HUES48 (cell line): ENCODE measurements at regions not wholly inside any gene's neighbourhood (a gene's known extent, or its start where the extent isn't known, plus 50 kb on each side); places are given as distances from the start of the nearest gene placed in this dataset.

ENCODE experiments used
- H3K27ac ChIP-seq: one replicate; pipeline ENCODE4 v1.7.0; 2013; ENCODE audit warnings: low read depth, low read length, inconsistent platforms
- H3K27me3 ChIP-seq: 2 replicates; pipeline ENCODE4 v1.6.1; 2013; ENCODE audit warnings: mild to moderate bottlenecking, low read length; ENCODE audit not compliant: control insufficient read depth, insufficient read depth
- H3K36me3 ChIP-seq: 2 replicates; pipeline ENCODE4 v1.6.1; 2013; ENCODE audit warnings: low read length; ENCODE audit not compliant: control insufficient read depth, insufficient read depth
- H3K4me1 ChIP-seq: 2 replicates; pipeline ENCODE4 v1.6.1; 2013; ENCODE audit warnings: mild to moderate bottlenecking, low read length; ENCODE audit not compliant: control insufficient read depth, insufficient read depth
- H3K4me3 ChIP-seq: 2 replicates; pipeline ENCODE4 v1.5.1; 2013; ENCODE audit warnings: mild to moderate bottlenecking, low read depth, low read length
- H3K9ac ChIP-seq: 2 replicates; pipeline ENCODE4 v1.6.1; 2013; ENCODE audit warnings: mild to moderate bottlenecking, low read depth, low read length, moderate library complexity
- H3K9me3 ChIP-seq: 2 replicates; pipeline ENCODE4 v1.6.1; 2013; ENCODE audit warnings: low read length; ENCODE audit not compliant: control insufficient read depth, insufficient read depth

DNA sequence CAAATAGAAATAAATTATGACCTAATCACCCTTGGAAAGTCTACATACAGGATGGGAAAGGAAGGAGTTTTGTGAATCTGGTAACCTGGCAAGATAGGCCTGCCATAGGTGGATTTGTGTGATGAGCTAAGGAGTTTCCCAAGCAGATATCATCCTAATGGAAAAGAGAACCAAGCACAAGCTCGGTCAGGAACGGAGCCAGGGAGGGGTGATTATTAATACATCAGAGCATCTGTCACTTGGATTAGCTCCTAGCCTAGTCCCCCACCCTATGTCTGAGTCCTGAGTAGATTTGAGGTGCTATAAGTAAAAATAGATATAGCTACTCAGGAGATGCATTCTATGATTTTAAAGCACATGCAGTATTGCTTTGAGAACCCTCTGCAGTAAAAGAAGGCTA lies 57.3 kb upstream of the SMARCA2 start:
- Histone ChIP-seq H3K27me3 (no peaks in the 10 kb centered on the region), H3K36me3 (no peaks in the 10 kb centered on the region), H3K4me3 (no peak overlapping the region), H3K9ac (no peak overlapping the region), H3K4me1 (peaks cover 2% of the 10 kb centered on the region; the same call in 1 of the 2 replicates), H3K27ac (no peak overlapping the region), H3K9me3 (no peaks in the 10 kb centered on the region)

GRCh38 chr9:1959371-1959770 lies 55.8 kb upstream of the SMARCA2 start:
- Histone ChIP-seq H3K27me3 (no peaks in the 10 kb centered on the region), H3K36me3 (no peaks in the 10 kb centered on the region), H3K4me3 (no peak overlapping the region), H3K9me3 (no peaks in the 10 kb centered on the region), H3K9ac (no peak overlapping the region), H3K27ac (no peak overlapping the region), H3K4me1 (peaks cover 2% of the 10 kb centered on the region; the same call in 1 of the 2 replicates)

DNA sequence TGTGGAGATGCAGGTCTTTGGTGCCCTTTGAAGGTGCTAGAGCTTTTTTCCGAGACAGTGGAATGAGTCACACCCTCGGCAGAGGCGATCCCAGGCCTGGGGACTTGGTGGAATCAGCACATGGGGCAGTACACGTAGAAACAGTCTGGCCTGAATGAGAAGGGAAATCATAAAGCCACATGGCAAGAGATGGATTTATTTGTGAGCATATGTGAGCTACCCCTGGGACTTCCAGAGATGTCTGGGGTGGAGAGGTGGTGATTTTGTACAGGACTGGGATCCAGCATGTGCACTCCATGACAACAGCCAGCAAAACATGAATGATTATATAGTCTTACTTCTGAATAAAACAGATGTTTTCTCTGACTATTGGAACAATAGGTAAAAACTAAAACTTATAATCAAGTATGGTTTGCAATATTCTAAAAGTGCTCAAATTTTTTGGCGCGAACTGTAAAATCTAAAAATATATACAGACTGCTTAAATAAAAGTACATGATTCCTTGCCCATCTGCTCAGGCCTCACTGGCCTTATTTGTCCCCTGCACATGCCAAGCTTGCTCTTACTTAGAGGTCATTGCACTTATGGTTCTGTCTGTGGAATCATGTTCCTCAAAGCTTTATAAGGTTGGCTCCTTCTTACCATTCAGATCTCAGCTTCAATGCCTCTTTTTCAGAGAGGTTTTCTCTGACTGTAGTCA lies 54.7 kb upstream of the SMARCA2 start:
- Histone ChIP-seq H3K9ac (no peak overlapping the region), H3K27ac (no peak overlapping the region), H3K27me3 (no peaks in the 10 kb centered on the region), H3K9me3 (no peaks in the 10 kb centered on the region), H3K36me3 (no peaks in the 10 kb centered on the region), H3K4me3 (no peak overlapping the region), H3K4me1 (peaks cover 2% of the 10 kb centered on the region; the same call in 1 of the 2 replicates)

- Histone ChIP-seq H3K27me3 (no peaks in the 10 kb centered on the region), H3K27ac (no peak overlapping the region), H3K4me3 (no peak overlapping the region), H3K9me3 (no peaks in the 10 kb centered on the region), H3K4me1 (peaks cover 2% of the 10 kb centered on the region; the same call in 1 of the 2 replicates), H3K9ac (no peak overlapping the region), H3K36me3 (no peaks in the 10 kb centered on the region)
Observed at GRCh38 chr9:1962122-1962521, 53.0 kb upstream of the SMARCA2 start.

DNA sequence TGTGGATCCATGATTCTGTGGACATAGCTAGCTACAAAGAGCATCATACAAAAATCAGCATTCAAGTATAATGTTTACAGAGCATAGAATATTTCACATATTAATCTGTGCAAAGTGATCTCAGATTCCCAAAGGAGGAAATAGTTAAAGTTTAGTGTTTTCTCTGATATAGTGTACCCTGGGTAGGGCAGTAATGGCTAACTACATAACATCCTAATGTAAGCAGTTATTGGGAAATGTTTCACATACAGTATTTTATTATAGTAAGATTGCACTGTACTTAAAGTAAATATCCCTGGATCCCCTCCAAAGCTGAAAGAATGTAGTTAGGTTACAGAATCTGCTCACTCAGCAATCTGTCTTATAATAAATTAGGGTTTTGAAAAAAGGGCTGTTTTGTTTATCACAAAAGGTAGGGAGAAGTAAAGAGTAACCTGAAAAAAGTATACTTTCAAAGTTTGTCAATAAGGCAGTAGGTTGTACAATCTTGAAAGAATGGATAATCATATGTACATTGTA lies 52.5 kb upstream of the SMARCA2 start:
- no peaks in the 10 kb centered on the region for H3K9me3 ChIP-seq
- no peak overlapping the region for H3K4me3 ChIP-seq
- H3K27me3 ChIP-seq = no peaks in the 10 kb centered on the region
- no peak overlapping the region for H3K9ac ChIP-seq
- peaks cover 2% of the 10 kb centered on the region; the same call in 1 of the 2 replicates for H3K4me1 ChIP-seq
- no peaks in the 10 kb centered on the region for H3K36me3 ChIP-seq
- H3K27ac ChIP-seq = no peak overlapping the region

DNA sequence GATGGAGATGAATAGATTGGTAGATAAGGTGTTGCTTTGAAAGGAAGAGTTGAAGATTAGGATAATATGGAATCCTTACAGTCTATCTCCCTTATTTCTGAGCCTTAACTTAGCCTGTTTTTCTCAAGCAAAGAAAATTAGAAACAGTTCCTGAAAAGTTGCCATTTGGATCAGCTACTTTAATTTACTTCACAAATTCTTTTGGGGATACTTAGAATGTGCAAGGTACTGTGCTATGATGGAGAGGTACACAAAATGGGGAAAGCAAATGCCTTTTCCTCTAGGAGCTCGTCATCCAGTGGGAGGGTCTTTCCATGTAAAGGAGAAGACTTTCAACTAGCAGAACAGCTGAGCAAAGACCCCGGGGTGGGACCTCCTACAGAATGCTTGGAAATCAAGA lies 51.1 kb upstream of the SMARCA2 start:
- peaks cover 2% of the 10 kb centered on the region; the same call in 1 of the 2 replicates for H3K4me1 ChIP-seq
- no peak overlapping the region for H3K27ac ChIP-seq
- no peaks in the 10 kb centered on the region for H3K27me3 ChIP-seq
- H3K9ac ChIP-seq = no peak overlapping the region
- H3K36me3 ChIP-seq = no peaks in the 10 kb centered on the region
- no peak overlapping the region for H3K4me3 ChIP-seq
- H3K9me3 ChIP-seq = no peaks in the 10 kb centered on the region
